Pancreas (tissue), 10 donors: ENCODE measurements at regions not wholly inside any gene's neighbourhood (a gene's known extent, or its start where the extent isn't known, plus 50 kb on each side); places are given as distances from the start of the nearest gene placed in this dataset.
"Not testable (repeated sequence)": the region's sequence is repeated elsewhere in the genome, so short reads cannot be mapped to it uniquely, and the experiment has no call there.

ENCODE experiments used
- ATAC-seq, 4 donors: fragments of 200-7000 bp; cut with Tn5 transposase; one replicate each; pipeline versions ENCODE4 v1.8.0 to v1.9.1; 2020; ENCODE audit warnings: mild to moderate bottlenecking in 4 of 4, moderate library complexity in 4 of 4
- DNase-seq, 6 donors: peaks; one replicate each; pipeline ENCODE4 v3.0.0-alpha.2; 2020
- FAIRE-seq: peaks from 2 replicates; lab custom pipeline; 2012; peaks lifted over from hg19 to GRCh38; lab: Jason Lieb, UNC
- H3K27ac ChIP-seq, 4 donors: fragments of 200-600 bp; sonication (generic); 1 replicate in 3 of 4; 2 replicates in 1 of 4; pipeline versions ENCODE4 v1.5.0 to v1.8.0; 2020
- H3K27me3 ChIP-seq, 4 donors: fragments of 200-600 bp; one replicate each; pipeline ENCODE4 v1.8.0; 2021
- H3K36me3 ChIP-seq, 3 donors: fragments of 200-600 bp; sonication (generic) in 1 of 3; one replicate each; pipeline versions ENCODE4 v1.5.0 to v1.8.0; 2020 to 2021
- H3K4me1 ChIP-seq, 3 donors: fragments of 200-600 bp; one replicate each; pipeline ENCODE4 v1.8.0; 2021
- H3K4me3 ChIP-seq, 4 donors: fragments of 200-600 bp; sonication (generic) in 2 of 4; one replicate each; pipeline versions ENCODE4 v1.5.0 to v1.8.0; 2020 to 2021
- H3K9me3 ChIP-seq, 4 donors: fragments of 200-600 bp; one replicate each; pipeline ENCODE4 v1.8.0; 2021
- WGBS, 2 donors: extraction: QIAGEN DNeasy Blood & Tissue Kit; methylation state at CpG; one replicate each; pipeline ENCODE4 v1.1.7; 2013; 5-methylcytosine and 5-hydroxymethylcytosine counted together
- intact Hi-C, 3 donors: fragments of 100-400 bp; cut with DNase I; formaldehyde crosslinking; loops; one replicate each; pipeline versions ENCODE4 v1.11.1 to v1.14.2; 2022
- TF ChIP-seq, protein P1 (sequence below), 4 donors: fragments of 200-600 bp; sonication (generic) in 3 of 4; IDR thresholded peaks; one replicate each; pipeline versions ENCODE4 v1.5.0 to v1.8.0; 2021; ENCODE audit warnings: antibody characterized with exemption in 4 of 4
- donor health status: healthy with polysubstance abuse.
- donor health status: DM: no; HTN: no; CAD: no; lungs with moderate emphysema.
- donor health status: DM: no; HTN: no; CAD: no.
- donor health status: control.
- donor health status: control.
- donor health status: Bipolar disorder and iron deficiency.
- donor health status: DM: yes; HTN: yes; CAD: no.
- donor health status: DM: no; HTN: no; CAD: no.
- donor health status: DM: no; HTN: no; CAD: no.
- donor health status: DM: yes; HTN: yes; CAD: no.

DNA sequence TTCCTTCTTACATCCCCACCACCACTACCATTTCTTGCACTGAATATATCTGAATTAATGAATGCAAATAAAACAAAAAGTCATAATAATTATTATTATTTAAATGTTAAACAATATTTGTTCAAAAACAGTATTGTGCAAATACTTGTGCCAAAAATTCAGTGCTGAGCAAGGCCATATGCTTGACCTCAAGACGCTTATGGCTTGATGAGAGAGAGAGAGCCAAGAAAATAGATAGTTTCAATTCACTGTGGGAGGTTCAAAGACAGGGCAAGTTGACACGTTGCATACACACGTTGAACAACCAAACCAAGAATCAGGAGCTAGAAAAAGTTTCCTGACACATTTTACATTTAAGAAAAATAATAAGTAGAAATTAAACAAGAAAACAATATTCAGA, 1421.7 kb downstream of the KCNT2 start:
- no peaks in the 10 kb centered on the region for H3K9me3 ChIP-seq
- no peak overlapping the region for H3K27ac ChIP-seq
- WGBS, 2 donors, result 43 to 55% methylated on average over 3 of the region's 3 CpGs
- no peaks in the 10 kb centered on the region for H3K27me3 ChIP-seq
- no peaks in the 10 kb centered on the region for H3K4me1 ChIP-seq
- intact Hi-C loops, result no loop called here
- ATAC-seq (no peak), DNase-seq (no peak), FAIRE-seq (no peak)
- no peaks in the 10 kb centered on the region for H3K36me3 ChIP-seq
- H3K4me3 ChIP-seq, result no peak overlapping the region
- TF ChIP-seq, protein P1, sequence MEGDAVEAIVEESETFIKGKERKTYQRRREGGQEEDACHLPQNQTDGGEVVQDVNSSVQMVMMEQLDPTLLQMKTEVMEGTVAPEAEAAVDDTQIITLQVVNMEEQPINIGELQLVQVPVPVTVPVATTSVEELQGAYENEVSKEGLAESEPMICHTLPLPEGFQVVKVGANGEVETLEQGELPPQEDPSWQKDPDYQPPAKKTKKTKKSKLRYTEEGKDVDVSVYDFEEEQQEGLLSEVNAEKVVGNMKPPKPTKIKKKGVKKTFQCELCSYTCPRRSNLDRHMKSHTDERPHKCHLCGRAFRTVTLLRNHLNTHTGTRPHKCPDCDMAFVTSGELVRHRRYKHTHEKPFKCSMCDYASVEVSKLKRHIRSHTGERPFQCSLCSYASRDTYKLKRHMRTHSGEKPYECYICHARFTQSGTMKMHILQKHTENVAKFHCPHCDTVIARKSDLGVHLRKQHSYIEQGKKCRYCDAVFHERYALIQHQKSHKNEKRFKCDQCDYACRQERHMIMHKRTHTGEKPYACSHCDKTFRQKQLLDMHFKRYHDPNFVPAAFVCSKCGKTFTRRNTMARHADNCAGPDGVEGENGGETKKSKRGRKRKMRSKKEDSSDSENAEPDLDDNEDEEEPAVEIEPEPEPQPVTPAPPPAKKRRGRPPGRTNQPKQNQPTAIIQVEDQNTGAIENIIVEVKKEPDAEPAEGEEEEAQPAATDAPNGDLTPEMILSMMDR (IDR thresholded peaks at IDR 0.05), result no peak

DNA sequence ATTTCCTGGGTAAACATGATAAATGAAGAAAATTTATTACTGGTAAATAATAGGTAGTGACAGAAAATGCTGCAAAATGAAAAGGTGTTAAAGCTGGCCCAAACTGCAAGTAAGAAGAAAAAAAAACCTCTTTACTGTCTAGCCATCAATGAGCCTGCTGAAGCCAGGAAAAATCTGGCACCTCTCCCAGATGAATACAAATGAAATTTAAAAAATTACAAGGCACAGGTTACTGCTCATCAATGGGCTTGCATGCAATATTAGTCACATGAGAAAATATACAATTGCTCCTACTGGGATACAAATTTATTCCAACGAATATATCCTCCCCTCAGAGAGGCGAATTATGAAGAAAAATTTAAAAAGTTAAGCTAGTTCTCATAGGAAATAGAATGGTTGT, 1422.5 kb downstream of the KCNT2 start:
- no peak for DNase-seq
- intact Hi-C loops, result no loop called here
- Histone ChIP-seq H3K36me3 (no peaks in the 10 kb centered on the region), H3K4me3 (no peak overlapping the region), H3K27me3 (no peaks in the 10 kb centered on the region), H3K27ac (no peak overlapping the region), H3K4me1 (no peaks in the 10 kb centered on the region), H3K9me3 (no peaks in the 10 kb centered on the region)
- TF ChIP-seq, protein P1 (IDR thresholded peaks at IDR 0.05), result no peak
- WGBS, 2 donors, result 28 to 42% methylated on average over 2 of the region's 2 CpGs
- FAIRE-seq, result no peak
- ATAC-seq, result no peak

DNA sequence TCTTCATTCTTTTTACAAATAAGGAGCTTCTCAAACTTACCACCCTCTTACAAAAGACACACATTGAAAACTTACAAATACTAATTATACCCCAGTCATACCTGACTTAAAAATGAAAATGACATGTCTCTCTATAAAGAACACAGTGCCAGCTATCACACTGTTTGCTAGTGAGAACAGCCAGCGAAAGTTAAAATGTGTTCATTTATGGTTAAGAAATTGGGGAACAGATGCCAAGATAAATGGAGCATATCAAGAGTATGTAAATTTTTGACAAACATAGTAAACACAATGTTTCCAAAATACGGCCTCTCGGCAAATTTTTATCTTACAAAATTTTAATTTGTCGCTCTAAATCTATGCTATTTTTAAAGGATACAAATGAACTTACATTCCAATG, 1422.9 kb downstream of the KCNT2 start:
- no peaks in the 10 kb centered on the region for H3K4me1 ChIP-seq
- no peaks in the 10 kb centered on the region for H3K27me3 ChIP-seq
- DNase-seq, result no peak
- intact Hi-C loops, result no loop called here
- H3K27ac ChIP-seq, result no peak overlapping the region
- H3K36me3 ChIP-seq, result no peaks in the 10 kb centered on the region
- no peaks in the 10 kb centered on the region for H3K9me3 ChIP-seq
- FAIRE-seq, result no peak
- TF ChIP-seq, protein P1 (IDR thresholded peaks at IDR 0.05), result no peak
- 66 to 76% methylated on average over 4 of the region's 4 CpGs for WGBS, 2 donors
- no peak overlapping the region for H3K4me3 ChIP-seq
- no peak for ATAC-seq

DNA sequence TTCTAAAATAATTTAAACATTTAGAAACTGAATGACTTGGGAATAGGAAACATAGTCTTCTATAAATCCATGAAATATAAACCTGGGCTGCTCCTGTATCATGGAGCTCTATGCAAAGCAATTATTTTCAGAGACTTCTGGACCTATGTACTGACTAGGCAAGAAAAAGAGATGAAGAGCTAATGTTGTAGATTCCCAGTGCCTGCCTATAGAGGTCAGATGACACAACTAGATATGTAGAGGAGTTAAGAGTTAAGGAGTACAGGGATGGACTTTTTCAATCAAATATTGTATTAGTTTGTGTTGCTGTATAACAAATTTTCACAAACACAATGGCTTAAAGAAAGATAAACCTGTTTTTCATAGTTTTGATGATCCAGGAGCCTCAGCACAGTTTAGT, 1434.5 kb downstream of the KCNT2 start:
- Histone ChIP-seq H3K27ac (no peak overlapping the region), H3K36me3 (no peaks in the 10 kb centered on the region), H3K4me1 (no peaks in the 10 kb centered on the region), H3K9me3 (no peaks in the 10 kb centered on the region), H3K27me3 (no peaks in the 10 kb centered on the region), H3K4me3 (no peak overlapping the region)
- TF ChIP-seq, protein P1 (IDR thresholded peaks at IDR 0.05), result no peak
- intact Hi-C loops, result no loop called here
- FAIRE-seq (no peak), DNase-seq (no peak), ATAC-seq (no peak)

DNA sequence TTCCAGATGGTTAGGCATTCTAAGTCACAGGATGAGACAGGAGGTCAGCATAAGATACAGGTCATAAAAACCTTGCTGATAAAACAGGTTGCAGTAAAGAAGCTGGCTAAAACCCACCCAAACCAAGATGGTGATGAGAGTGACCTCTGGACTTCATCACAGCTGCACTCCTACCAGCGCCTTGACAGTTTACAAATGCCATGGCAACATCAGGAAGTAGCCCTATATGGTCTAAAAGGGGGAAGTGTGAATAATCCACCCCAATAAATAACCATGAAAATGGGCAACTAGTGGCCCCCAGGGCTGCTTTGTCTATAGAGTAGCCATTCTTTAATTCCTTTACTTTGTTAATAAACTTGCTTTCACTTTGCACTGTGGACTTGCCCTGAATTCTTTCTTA, 1448.4 kb downstream of the KCNT2 start:
- H3K4me1 ChIP-seq, H3K27me3 ChIP-seq, H3K27ac ChIP-seq, intact Hi-C loops, DNase-seq, FAIRE-seq, ATAC-seq, H3K4me3 ChIP-seq, H3K36me3 ChIP-seq, H3K9me3 ChIP-seq: not testable (repeated sequence)
- 58% methylated on average over 1 of the region's 1 CpG for WGBS, 2 donors

DNA sequence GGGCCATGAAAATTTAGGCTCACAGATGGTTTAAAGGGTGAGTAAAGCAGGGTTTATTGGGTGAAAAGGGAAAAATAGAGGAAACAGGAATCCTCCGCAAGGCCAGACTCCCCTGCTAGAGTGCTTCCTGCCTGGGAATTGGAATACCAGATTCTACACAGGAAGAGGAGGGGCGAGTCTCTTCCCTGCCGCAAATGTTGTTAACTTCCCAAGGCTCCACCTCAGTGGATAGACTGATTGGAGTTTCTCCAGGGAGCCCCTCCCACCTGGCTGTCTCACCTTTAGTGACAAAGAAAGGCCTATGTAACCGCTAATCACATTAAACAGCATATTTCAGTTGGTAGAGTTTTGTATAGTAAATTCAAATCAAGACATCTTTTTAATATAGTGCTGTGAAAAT, 1450.1 kb downstream of the KCNT2 start:
- Histone ChIP-seq H3K36me3 (no peaks in the 10 kb centered on the region), H3K4me3 (no peak overlapping the region), H3K9me3 (no peaks in the 10 kb centered on the region), H3K4me1 (no peaks in the 10 kb centered on the region), H3K27ac (no peak overlapping the region), H3K27me3 (no peaks in the 10 kb centered on the region)
- TF ChIP-seq, protein P1 (IDR thresholded peaks at IDR 0.05), result no peak
- intact Hi-C loops, result no loop called here
- FAIRE-seq (no peak), ATAC-seq (no peak), DNase-seq (no peak)
- WGBS, 2 donors, result 68 to 74% methylated on average over 4 of the region's 4 CpGs
